ENCODE measurements at regions not wholly inside any gene's neighbourhood (a gene's known extent, or its start where the extent isn't known, plus 50 kb on each side); places are given as distances from the start of the nearest gene placed in this dataset.

- no peak for DNase-seq
Observed at GRCh38 chr5:123844873-123845272, 332.9 kb downstream of the CSNK1G3 start.

- no peak for DNase-seq
Observed at GRCh38 chr5:123835421-123835820, 323.4 kb downstream of the CSNK1G3 start.

- DNase-seq: no peak
Observed at GRCh38 chr5:123830575-123830974, 318.6 kb downstream of the CSNK1G3 start.

- no peak for DNase-seq
Observed at GRCh38 chr5:123827811-123828210, 315.8 kb downstream of the CSNK1G3 start.

GRCh38 chr5:123819833-123820232 is 307.9 kb downstream of the CSNK1G3 start:
- DNase-seq: no peak

GRCh38 chr5:123819386-123819785 is 307.4 kb downstream of the CSNK1G3 start:
- no peak for DNase-seq

GRCh38 chr5:123817267-123817666 is 305.3 kb downstream of the CSNK1G3 start:
- no peak for DNase-seq

GRCh38 chr5:123814801-123815470 is 303.0 kb downstream of the CSNK1G3 start:
- DNase-seq: no peak

GRCh38 chr5:123813937-123814624 is 302.1 kb downstream of the CSNK1G3 start:
- DNase-seq: no peak

GRCh38 chr5:123813264-123813663 is 301.3 kb downstream of the CSNK1G3 start:
- no peak for DNase-seq

GRCh38 chr5:123811831-123812230 is 299.9 kb downstream of the CSNK1G3 start:
- DNase-seq: no peak

GRCh38 chr5:123810746-123811340 is 298.9 kb downstream of the CSNK1G3 start:
- no peak for DNase-seq

GRCh38 chr5:123810253-123810652 is 298.3 kb downstream of the CSNK1G3 start:
- DNase-seq: no peak

GRCh38 chr5:123809594-123810221 is 297.7 kb downstream of the CSNK1G3 start:
- DNase-seq: no peak

GRCh38 chr5:123808461-123809380 is 296.7 kb downstream of the CSNK1G3 start:
- no peak for DNase-seq

GRCh38 chr5:123807177-123807945 is 295.4 kb downstream of the CSNK1G3 start:
- no peak for DNase-seq

- no peak for DNase-seq
Observed at GRCh38 chr5:123806644-123807043, 294.7 kb downstream of the CSNK1G3 start.

GRCh38 chr5:123805300-123805699 is 293.3 kb downstream of the CSNK1G3 start:
- no peak for DNase-seq

GRCh38 chr5:123803359-123803758 is 291.4 kb downstream of the CSNK1G3 start:
- DNase-seq: no peak

- DNase-seq: no peak
Observed at GRCh38 chr5:123802298-123802951, 290.4 kb downstream of the CSNK1G3 start.

- no peak for DNase-seq
Observed at GRCh38 chr5:123800640-123801039, 288.7 kb downstream of the CSNK1G3 start.

Measured in suppressor macrophage (primary cell).